ENCODE measurements at regions not wholly inside any gene's neighbourhood (a gene's known extent, or its start where the extent isn't known, plus 50 kb on each side); places are given as distances from the start of the nearest gene placed in this dataset.
"Not testable (repeated sequence)": the region's sequence is repeated elsewhere in the genome, so short reads cannot be mapped to it uniquely, and the experiment has no call there.

GRCh38 chr5:106822851-106823250 lies 847.9 kb downstream of the EFNA5 start:
- TF ChIP-seq EZH2 (IDR thresholded peaks at IDR 0.05) (no peak), FOXP2 (optimal IDR thresholded peaks at IDR 0.05; ENCODE audit: control extremely low read depth, extremely low read length, insufficient read depth) (no peak)

GRCh38 chr5:106818552-106818951 lies 852.2 kb downstream of the EFNA5 start:
- TF ChIP-seq EZH2 (IDR thresholded peaks at IDR 0.05) (no peak), POLR2AphosphoS5 (IDR thresholded peaks at IDR 0.05; ENCODE audit: borderline replicate concordance, low read depth, low read length) (no peak)
- no peak overlapping the region for H3K4me3 ChIP-seq
- no peak overlapping the region for H3K9ac ChIP-seq (ENCODE audit: insufficient read length)
- no peak for DNase-seq (ENCODE audit: low read depth, low spot score)
- H3K27ac ChIP-seq = no peak overlapping the region
- H3K9me3 ChIP-seq (ENCODE audit: low read depth, low read length) = no peaks in the 10 kb centered on the region
- H3K36me3 ChIP-seq (ENCODE audit: insufficient read depth, low read length) = no peaks in the 10 kb centered on the region

More at GRCh38 chr5:106822851-106823250, 847.9 kb downstream of the EFNA5 start:
- Histone ChIP-seq H3K9me3 (ENCODE audit: low read depth, low read length) (no peaks in the 10 kb centered on the region), H3K36me3 (ENCODE audit: insufficient read depth, low read length) (no peaks in the 10 kb centered on the region), H3K9ac (ENCODE audit: insufficient read length) (no peak overlapping the region), H3K4me3 (no peak overlapping the region), H3K27ac (no peak overlapping the region)
- DNase-seq (ENCODE audit: low read depth, low spot score) = no peak

GRCh38 chr5:106814961-106815360 lies 855.8 kb downstream of the EFNA5 start:
- TF ChIP-seq POLR2AphosphoS5 (IDR thresholded peaks at IDR 0.05; ENCODE audit: borderline replicate concordance, low read depth, low read length) (no peak), EZH2 (IDR thresholded peaks at IDR 0.05) (no peak), FOXP2 (optimal IDR thresholded peaks at IDR 0.05; ENCODE audit: control extremely low read depth, extremely low read length, insufficient read depth) (no peak)
- Histone ChIP-seq H3K4me3 (no peak overlapping the region), H3K36me3 (ENCODE audit: insufficient read depth, low read length) (no peaks in the 10 kb centered on the region), H3K9ac (ENCODE audit: insufficient read length) (no peak overlapping the region), H3K9me3 (ENCODE audit: low read depth, low read length) (no peaks in the 10 kb centered on the region), H3K27ac (no peak overlapping the region)
- DNase-seq (ENCODE audit: low read depth, low spot score) = no peak

- H3K4me3 ChIP-seq = peak overlapping the region; percentile 61
- no peaks in the 10 kb centered on the region for H3K9me3 ChIP-seq (ENCODE audit: low read depth, low read length)
- peak overlapping the region; percentile 90 for H3K27ac ChIP-seq
- TF ChIP-seq POLR2AphosphoS5 (IDR thresholded peaks at IDR 0.05; ENCODE audit: borderline replicate concordance, low read depth, low read length) = no peak; the same call in 1 of the 2 replicates
- TF ChIP-seq FOXP2 (optimal IDR thresholded peaks at IDR 0.05; ENCODE audit: control extremely low read depth, extremely low read length, insufficient read depth) = no peak
- no peak for TF ChIP-seq EZH2 (IDR thresholded peaks at IDR 0.05)
- H3K36me3 ChIP-seq (ENCODE audit: insufficient read depth, low read length) = no peaks in the 10 kb centered on the region
- peak; percentile 85 for DNase-seq (ENCODE audit: low read depth, low spot score)
- H3K9ac ChIP-seq (ENCODE audit: insufficient read length) = peak overlapping the region; percentile 31
Observed at GRCh38 chr5:106801554-106801953, 869.2 kb downstream of the EFNA5 start.

- Histone ChIP-seq H3K4me3 (no peak overlapping the region), H3K9ac (ENCODE audit: insufficient read length) (no peak overlapping the region), H3K27ac (no peak overlapping the region), H3K9me3 (ENCODE audit: low read depth, low read length) (no peaks in the 10 kb centered on the region), H3K36me3 (ENCODE audit: insufficient read depth, low read length) (no peaks in the 10 kb centered on the region)
- TF ChIP-seq EZH2 (IDR thresholded peaks at IDR 0.05) = no peak
- no peak for DNase-seq (ENCODE audit: low read depth, low spot score)
Observed at GRCh38 chr5:106797996-106798395, 872.7 kb downstream of the EFNA5 start.

GRCh38 chr5:106796081-106796480 lies 874.7 kb downstream of the EFNA5 start:
- no peak for DNase-seq (ENCODE audit: low read depth, low spot score)
- no peak overlapping the region for H3K4me3 ChIP-seq
- TF ChIP-seq EZH2 (IDR thresholded peaks at IDR 0.05) = no peak
- TF ChIP-seq POLR2AphosphoS5 (IDR thresholded peaks at IDR 0.05; ENCODE audit: borderline replicate concordance, low read depth, low read length) = no peak
- no peak for TF ChIP-seq FOXP2 (optimal IDR thresholded peaks at IDR 0.05; ENCODE audit: control extremely low read depth, extremely low read length, insufficient read depth)
- no peaks in the 10 kb centered on the region for H3K9me3 ChIP-seq (ENCODE audit: low read depth, low read length)
- no peak overlapping the region for H3K27ac ChIP-seq
- H3K36me3 ChIP-seq (ENCODE audit: insufficient read depth, low read length) = no peaks in the 10 kb centered on the region
- no peak overlapping the region for H3K9ac ChIP-seq (ENCODE audit: insufficient read length)

GRCh38 chr5:106784846-106785245 lies 885.9 kb downstream of the EFNA5 start:
- TF ChIP-seq EZH2 (IDR thresholded peaks at IDR 0.05) (no peak), POLR2AphosphoS5 (IDR thresholded peaks at IDR 0.05; ENCODE audit: borderline replicate concordance, low read depth, low read length) (no peak), FOXP2 (optimal IDR thresholded peaks at IDR 0.05; ENCODE audit: control extremely low read depth, extremely low read length, insufficient read depth) (no peak)
- no peak for DNase-seq (ENCODE audit: low read depth, low spot score)
- Histone ChIP-seq H3K27ac (no peak overlapping the region), H3K36me3 (ENCODE audit: insufficient read depth, low read length) (no peaks in the 10 kb centered on the region), H3K4me3 (no peak overlapping the region), H3K9ac (ENCODE audit: insufficient read length) (no peak overlapping the region), H3K9me3 (ENCODE audit: low read depth, low read length) (no peaks in the 10 kb centered on the region)

GRCh38 chr5:106780355-106780754 lies 890.4 kb downstream of the EFNA5 start:
- no peak overlapping the region for H3K27ac ChIP-seq
- H3K9ac ChIP-seq (ENCODE audit: insufficient read length) = no peak overlapping the region
- no peaks in the 10 kb centered on the region for H3K9me3 ChIP-seq (ENCODE audit: low read depth, low read length)
- H3K4me3 ChIP-seq = no peak overlapping the region
- no peak for DNase-seq (ENCODE audit: low read depth, low spot score)
- TF ChIP-seq FOXP2 (optimal IDR thresholded peaks at IDR 0.05; ENCODE audit: control extremely low read depth, extremely low read length, insufficient read depth) (no peak), POLR2AphosphoS5 (IDR thresholded peaks at IDR 0.05; ENCODE audit: borderline replicate concordance, low read depth, low read length) (no peak), EZH2 (IDR thresholded peaks at IDR 0.05) (no peak)
- H3K36me3 ChIP-seq (ENCODE audit: insufficient read depth, low read length) = no peaks in the 10 kb centered on the region

GRCh38 chr5:106776515-106776914 lies 894.2 kb downstream of the EFNA5 start:
- not testable (repeated sequence) for DNase-seq (ENCODE audit: low read depth, low spot score); H3K27ac ChIP-seq; H3K9me3 ChIP-seq (ENCODE audit: low read depth, low read length); H3K9ac ChIP-seq (ENCODE audit: insufficient read length); H3K36me3 ChIP-seq (ENCODE audit: insufficient read depth, low read length); H3K4me3 ChIP-seq

Measured in SK-N-MC (cell line).